NCI-H1930 (cell line): ENCODE measurements at regions not wholly inside any gene's neighbourhood (a gene's known extent, or its start where the extent isn't known, plus 50 kb on each side); places are given as distances from the start of the nearest gene placed in this dataset.

Experiments used
- DNase-seq, 2 experiments: peaks; one replicate each; lab custom pipeline; 2025; lab: John Stamatoyannopoulos, UW

DNA sequence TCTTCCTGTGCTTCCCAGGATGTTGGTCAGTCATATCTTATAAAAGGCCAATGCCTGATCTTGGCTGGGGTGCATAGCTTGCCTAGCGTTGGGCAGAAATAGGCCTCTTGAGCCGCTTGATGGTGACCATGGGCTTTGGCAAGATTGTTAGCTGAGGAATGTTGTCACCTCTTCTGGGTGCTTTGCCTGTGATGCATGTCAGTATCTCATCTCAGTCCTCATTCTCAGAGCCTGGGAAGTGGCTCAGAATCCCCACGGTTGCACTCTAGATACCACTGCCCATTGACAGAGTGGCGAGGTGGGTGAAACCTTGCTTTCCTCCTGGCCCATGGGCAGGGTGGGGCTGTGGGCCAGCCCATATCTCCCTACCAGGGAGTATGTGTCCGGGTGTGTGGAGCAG, 79.2 kb upstream of the MGAT5 start:
- no peak for DNase-seq

DNA sequence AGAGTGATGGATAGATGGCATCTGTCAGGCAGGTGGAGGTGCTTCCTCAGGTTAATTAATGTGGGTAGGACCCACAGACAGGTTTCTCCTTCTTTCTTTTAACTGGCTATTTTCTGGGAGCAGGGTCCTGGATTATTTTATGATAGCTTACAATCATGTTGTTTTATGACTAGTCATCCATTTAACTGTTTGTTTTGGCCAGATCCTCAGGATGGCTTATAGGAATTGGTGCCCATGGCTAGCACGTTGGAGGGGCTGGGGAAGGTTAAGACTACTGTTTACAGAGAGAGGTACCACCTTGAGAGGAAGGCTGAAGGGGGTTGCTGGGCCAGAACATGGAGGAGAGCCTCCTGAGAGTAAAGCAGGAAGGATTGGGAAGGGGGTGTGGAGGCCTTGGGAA, 78.0 kb upstream of the MGAT5 start:
- DNase-seq, result no peak

DNA sequence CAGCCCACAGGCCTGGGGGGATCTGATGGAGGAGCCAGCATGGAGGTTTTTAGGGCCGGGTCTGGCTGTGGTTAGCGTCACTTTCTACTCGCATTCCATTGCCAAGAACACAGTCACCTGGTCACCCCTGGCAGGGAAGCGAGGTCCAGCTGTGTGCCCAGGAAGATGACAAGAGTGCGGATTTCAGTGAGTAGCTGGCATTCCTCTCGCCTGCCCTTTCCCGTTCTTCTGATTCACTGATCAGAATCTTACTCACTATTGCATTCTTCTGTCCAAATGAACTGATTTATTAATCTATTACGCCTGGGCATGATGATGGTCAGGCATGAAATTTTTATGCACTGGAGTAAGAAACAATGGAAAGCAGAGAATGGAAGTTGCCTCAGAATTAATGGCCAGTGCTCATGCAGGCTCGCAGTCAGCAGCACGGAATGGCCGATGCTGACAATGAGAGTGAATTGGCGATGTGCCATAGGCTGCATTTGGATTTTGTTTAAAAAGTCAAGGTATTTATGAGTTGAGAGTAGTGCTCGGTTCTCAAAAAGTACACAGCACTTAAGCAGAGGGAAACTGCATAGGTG, 76.4 kb upstream of the MGAT5 start:
- no peak for DNase-seq

DNA sequence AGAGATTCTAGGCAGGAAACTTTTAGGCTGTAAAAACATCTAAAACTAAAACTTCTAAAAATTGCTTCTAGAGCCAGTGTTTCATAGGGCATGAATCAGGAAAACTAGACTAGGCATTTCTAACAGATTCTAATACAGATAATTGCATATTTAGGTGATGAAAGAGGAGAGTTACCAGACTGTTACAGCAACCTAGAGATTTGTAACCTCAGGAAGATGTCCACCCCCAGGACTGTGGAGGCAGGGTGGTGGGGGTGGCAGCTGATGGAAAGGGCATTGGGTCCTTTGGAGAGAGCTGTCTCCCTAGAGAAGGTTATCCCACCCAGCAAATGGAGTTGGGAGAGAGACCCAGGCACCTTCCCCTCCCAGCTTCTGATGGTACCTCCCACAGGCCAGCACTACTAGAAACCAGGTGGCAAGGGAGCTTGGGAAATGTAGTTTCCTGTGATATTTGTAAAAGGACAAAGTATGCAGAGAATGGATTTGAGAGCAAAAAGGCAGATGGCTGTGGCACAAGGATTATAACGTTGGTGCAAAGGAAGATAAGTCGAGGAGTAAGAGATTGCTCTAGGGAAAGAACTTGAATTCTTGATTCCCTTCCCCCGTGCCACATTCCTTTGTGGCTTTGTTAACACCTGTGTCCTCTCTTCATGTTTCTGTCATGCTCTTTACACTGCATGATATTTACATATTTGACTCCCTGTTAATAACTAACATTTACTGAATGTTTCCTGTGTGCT, 75.6 kb upstream of the MGAT5 start:
- no peak for DNase-seq

DNA sequence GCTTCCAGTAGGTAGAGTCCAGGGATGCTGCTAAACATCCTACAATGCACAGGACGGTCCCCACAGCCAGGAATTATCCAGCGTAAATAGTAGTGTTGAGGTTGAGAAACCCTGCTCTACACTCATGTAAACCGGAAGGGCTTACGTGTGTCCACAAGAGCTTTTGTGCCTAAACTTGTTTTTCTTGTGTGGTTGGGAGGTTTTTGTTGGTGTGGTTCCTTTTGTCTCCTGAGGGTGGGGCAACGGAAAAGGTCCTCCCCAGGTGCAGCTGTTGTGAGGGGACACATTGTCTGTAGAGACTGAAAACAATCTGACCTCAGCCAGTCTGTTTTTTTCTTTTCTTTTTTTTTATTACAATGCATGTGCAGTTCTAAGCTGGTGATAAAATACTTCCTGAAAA, 72.7 kb upstream of the MGAT5 start:
- no peak for DNase-seq

DNA sequence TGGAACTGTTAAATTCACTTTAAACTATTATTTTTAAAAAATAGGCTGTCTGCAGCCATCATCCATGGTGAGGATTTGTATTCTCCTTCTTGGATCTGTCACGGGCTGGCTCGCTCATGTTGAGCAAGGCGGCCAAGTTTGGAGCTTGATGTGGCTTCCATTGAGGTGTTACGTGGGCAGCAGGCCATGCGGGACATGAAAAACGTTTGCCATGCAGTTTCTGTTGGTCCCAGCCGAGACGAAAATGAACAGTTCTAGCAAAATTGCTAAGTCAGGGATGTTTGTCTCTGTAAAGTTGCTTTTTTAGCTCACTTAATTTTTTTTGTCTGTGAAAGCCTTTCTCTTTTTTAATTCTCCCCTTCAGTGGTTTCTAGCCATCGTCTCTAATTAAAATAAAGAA, 70.2 kb upstream of the MGAT5 start:
- DNase-seq, result no peak

DNA sequence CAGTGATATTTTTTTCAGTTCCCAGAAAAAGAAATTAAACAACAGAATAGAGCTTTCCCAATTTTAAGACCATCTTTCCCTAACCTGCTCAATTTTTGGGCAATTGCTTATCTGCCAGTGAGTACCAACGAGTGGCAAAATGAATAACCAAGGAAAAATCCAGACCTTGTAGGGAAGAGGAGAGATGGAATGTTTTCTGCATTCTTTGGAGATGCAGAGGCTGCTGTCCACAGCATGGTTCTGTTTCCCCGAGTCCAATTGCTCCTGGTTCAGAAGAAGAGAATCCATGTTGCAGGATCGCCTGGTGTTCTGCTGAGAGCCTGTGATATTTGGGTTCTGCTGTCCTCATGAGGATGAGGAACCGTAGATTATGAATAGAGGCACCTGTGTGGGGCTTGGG, 68.2 kb upstream of the MGAT5 start:
- no peak for DNase-seq

DNA sequence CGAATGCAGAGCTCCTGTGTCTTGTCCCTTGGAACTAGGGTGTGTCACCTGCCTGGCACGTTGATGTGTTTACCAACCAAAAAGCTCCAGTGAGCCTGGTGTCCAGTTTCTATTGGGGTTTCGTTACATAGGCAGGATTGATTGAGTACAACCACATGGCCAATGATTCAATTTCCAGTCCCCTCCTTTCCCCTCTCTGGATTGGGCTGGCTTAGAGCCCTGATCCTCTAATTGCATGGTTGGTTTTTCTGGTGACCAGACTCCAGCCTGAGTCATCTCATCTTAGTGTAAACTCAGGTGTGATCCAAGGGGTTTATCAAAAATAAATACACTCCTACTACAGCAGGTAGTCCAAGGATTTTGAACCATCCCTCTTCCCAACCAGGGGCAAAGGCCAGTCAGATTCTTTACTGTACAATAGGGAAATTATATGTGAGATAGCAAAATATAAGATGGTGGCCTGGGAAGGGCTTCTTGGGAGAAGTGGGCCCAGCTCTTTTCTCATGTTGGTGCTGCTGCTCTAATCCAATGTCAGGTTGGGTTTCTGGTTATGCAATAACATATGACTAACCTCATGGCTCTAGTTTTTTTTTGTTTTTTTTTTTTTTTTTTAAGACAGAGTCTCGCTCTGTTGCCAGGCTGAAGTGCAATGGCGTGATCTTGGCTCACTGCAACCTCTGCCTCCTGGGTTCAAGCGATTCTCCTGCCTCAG, 64.7 kb upstream of the MGAT5 start:
- no peak for DNase-seq

DNA sequence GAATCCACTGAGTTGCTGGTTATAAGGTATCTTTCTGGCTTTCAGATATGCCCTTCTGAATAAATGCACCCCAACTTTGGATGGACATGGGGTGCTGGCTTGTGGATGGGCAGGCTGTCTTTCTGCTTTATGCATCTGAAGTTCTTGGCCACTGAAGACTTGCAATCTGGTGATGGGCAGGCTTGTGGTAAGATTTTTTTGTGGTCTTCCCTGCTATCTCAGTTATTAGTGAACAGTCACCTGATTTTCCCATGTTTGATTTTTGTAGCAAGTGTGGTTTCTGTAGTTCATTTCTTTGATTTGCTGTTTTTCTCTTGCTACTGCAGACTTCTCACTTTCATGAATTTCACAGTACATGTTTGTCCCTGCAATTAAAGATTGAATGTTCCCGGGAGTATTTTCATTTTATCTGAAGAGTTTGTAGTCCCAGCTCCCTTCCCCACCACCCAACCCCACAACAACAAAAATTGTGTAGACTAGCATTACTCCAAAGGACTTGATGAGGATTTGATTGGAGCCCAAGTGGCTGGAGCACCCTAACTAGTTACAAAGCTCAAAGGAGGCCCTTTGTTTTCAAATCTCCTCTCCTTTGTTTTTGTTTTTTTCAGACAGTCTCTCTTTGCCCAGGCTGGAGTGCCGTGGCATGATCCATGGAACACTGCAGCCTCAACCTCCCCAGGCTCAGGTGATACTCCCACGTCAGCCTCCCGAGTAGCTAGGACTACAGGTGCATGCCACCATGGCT, 63.6 kb upstream of the MGAT5 start:
- DNase-seq, result no peak

DNA sequence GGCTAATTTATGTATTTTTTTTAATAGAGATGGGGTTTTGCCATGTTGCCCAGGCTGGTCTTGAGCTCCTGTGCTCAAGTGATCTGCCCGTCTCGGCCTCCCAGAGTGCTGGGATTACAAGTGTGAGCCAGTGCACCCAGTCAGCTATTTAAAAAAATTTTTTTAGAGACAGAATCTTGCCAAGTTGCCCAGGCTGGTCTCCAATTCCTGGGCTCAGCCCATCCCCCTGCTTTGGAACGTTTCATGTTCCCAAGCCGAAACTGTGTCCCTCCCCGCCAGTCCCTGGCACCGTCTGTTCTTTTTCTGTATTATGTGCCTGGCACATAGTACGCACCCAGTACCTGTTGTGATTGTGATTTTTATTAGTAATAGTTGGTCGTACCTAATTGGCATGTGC, 63.1 kb upstream of the MGAT5 start:
- no peak for DNase-seq

DNA sequence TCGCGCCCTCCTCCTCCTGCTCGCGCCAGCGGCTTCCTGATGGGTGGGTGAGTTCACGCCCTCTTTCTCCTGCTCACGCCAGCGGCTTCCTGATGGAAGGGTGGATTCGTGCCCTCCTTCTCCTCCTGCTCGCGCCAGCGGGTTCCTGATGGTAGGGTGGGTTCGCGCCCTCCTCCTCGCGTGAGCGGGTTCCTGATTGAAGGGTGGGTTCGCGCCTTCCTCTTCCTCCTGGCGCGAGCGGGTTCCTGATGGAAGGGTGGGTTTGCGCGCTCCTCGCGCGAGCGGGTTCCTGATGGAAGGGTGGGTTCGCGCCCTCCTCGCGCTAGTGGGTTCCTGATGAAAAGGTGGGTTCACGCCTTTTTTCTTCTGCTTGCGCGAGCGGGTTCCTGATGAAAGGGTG, 62.0 kb upstream of the MGAT5 start:
- no peak for DNase-seq

DNA sequence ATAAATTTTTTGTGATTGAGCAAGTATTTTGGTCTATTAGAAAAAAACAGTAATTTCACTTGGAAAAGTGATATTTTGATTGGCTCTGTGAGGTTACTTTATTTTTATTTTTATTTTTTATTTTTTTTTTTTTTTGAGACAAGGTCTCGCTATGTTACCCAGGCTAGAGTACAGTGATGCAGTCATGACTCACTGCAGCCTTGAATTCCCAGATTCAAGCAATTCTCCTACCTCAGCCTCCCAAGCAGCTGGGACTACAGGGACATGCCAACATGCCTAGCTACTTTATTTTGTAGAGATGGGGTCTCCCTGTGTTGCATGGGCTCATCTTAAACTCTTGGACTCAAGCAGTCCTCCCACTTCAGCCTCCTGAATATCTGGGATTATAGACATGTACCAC, 60.9 kb upstream of the MGAT5 start:
- no peak for DNase-seq

DNA sequence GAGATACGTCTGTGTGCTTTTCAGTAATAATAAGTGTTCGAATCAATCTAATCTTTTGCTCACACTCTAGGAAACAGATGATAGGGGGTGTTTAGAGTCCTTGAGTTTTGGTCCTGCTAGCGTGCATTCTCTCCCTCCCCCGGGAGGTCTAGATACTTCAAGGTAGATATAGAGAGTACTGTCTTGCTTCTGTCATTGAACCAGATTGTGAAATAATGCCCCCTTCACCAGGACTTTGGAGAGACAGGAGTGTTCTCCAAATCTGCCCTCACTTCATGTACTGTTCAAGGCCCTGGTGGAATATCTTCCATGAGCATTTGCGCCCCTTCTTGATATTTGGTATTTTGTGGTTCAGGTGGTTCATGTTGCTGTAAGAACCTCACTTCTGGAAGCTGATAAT, 59.4 kb upstream of the MGAT5 start:
- DNase-seq, result no peak

DNA sequence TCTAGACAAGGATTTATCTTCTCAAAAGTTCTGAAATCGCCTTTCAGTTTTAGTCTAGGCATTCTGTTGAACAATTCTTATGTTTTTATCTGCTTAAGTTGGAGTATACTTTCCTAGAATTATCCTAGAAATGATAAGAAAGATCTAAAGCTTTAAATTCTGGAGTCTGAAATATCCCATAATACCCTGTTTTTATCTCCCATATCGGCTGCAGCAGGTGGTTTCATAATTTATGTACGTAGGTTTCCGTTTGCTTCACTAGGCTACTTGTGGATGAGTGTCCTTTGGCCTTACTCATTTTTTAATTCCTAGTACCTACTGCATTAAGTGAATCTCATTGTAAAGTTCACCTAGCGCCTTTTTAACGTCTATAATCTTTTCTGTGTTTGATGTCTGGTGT, 58.5 kb upstream of the MGAT5 start:
- DNase-seq, result no peak

DNA sequence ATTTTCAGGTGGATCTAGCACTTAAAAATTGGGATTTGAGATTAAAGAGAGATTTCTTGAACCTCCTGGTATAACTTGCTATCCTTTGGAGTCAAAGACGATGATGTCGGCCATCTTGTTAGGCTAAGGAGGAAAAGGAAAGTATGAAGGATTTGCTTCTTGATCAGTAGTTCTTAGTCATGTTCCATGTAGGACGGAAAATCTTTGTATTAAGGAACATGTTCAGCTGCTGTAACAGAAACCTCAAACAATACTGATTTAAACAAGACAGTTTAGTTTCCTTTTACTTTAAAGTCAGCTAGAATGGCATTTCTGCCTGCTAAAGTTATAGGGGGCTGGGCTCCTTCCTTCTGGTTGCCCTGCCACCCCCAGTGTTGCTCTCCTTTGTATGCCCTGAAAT, 56.4 kb upstream of the MGAT5 start:
- DNase-seq, result no peak

DNA sequence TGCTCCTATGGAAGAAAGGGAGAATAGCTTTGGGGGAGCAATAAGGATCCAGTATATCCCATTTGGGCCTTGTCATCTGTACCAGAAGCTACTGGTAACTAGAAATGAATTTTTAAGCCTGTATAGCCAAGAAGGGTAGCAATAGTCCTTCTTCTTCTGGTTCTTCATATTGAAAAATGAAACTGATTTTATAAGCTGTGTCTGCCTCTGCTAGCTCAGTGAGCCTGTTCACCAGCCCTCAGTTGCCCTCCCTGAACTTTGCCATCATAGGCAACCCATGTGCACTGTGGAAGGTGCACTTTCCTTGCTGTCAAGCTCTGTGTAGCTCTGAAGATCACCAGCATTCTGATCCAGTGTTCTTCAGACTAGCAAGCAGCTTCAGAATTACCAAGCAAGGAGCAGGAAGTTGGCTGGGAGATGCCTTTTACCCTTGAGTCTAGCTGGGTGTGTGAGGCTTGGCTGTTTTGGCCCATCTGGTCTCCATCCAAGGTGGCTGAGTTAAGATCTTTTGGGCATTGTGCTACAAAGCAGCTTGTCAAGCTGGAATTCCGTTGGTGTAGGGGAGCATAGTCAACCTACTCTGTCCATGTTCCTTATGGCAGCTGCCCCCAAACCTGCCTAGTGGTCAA, 55.8 kb upstream of the MGAT5 start:
- no peak for DNase-seq

DNA sequence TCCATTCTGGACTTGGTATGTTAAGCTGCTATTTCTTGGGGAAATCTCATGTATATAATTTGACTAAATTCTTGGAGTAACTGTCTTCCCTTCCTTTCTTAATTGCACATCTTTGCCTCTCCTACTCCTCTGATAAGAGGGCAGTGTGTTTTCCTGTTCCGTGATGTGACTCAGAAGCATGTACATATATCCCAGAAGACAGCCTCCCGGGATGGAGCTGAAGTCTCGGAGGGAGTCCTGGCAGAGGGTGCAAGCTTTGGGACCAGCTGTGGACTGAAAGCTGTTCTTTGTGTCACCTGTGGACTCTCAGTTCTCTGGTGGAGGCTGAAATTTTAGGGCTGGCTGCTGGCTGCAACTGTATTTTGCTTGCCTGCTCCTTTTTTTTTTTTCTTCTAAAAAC, 54.7 kb upstream of the MGAT5 start:
- DNase-seq, result no peak

DNA sequence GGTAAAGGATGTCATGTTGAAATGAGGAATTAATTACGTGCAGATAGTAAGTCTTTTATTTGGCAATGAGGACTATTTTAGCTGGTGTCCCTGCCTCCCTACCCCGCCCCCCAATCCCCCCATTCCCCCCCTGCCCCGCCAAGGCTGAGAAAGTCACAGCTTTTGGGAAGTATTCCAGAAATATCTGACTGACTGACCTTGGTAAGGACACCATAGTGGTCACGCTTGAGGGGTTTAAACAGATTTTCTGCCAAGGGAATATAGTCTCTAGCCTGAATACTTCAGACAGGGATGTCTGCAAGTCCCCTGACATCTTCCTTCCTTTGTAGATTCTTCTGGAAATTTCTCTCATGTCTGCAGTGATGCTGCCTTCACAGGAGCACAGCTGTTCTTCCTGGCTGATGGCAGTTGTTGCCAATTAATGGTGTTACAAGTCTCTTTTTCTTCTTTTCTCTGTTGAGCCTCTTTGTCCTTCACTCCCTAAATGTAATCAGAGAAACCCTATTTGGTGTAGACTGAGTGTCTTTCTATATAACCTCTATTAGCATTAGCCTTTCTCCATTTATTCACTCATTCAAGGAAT, 53.7 kb upstream of the MGAT5 start:
- DNase-seq, result no peak

DNA sequence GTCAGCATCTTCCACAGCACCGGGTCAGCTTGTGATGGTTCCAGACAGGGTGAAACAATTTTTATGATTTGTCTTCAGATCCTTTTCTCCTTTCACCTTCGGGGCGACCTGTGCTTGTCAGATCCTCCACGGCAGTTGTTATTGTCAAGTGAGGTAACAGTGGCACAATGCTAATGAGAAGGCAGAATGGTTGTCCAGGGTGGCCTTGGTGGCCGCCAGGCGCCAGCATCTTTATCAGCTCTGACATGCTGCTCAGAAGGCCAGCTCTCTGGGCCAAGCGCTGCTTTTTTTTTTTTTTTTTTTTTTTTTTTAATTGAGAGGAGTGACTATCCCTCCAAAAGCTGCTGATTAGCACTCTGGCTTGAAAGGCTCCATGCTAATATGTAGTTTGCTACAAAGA, 52.3 kb upstream of the MGAT5 start:
- no peak for DNase-seq

DNA sequence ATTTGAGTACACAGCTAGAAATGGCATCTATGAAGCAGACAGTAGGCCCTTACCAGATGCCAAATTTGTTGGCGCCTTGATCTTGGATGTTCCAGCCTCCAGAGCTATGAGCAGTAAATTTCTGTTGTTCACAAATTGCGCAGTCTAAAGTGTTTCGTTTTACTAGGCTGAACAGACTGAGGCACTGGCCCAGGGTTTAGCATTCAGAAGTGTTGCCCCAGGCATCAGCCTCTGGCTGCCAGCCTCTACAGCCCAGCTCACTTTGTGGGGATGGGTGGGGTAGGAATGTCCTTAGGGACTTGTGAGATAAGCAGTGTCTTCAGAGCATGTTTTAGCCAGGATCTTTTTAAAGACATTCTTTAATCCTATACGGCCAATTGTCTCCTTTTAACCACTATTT, 51.5 kb upstream of the MGAT5 start:
- DNase-seq, result no peak

DNA sequence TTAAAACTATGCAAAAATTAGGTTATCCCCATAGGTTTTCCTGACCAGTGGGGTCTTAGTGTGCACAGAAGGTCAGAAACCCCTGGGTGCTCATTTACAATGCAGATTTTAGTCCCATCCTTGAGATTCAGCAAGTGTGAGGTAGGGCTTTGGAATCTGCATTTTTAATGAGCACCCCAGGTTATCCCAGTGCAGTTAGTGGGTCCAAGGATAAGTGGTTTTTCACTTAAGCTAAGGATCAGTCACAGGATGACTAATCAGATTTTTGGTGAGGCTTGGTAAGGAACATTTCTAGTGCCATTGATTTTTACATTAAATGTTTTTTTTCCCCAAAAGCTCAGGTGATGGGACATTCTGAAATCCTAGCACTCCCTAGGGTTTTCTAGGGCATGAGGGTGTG, 50.7 kb upstream of the MGAT5 start:
- no peak for DNase-seq
